ENCODE measurements at regions not wholly inside any gene's neighbourhood (a gene's known extent, or its start where the extent isn't known, plus 50 kb on each side); places are given as distances from the start of the nearest gene placed in this dataset.

GRCh38 chr6:96469312-96469711 is 52.3 kb upstream of the UFL1 start:
- no peaks in the 10 kb centered on the region for H3K4me1 ChIP-seq (ENCODE audit: control insufficient read depth in 4 of 4, insufficient read depth in 4 of 4, low read length in 3 of 4)
- H3K27me3 ChIP-seq (ENCODE audit: control insufficient read depth in 4 of 4, insufficient read depth in 4 of 4, low read length in 3 of 4), result no peaks in the 10 kb centered on the region
- H3K27ac ChIP-seq (ENCODE audit: low read depth in 1 of 2, low read length in 2 of 2), result no peak overlapping the region
- peaks cover 0 to under 1% (median 0%) of the 10 kb centered on the region in 4 donors for H3K9me3 ChIP-seq (ENCODE audit: control insufficient read depth in 4 of 4, low read length in 3 of 4)
- no peak overlapping the region for H3K9ac ChIP-seq (ENCODE audit: low read depth in 1 of 2, low read length in 2 of 2)
- no peaks in the 10 kb centered on the region for H3K36me3 ChIP-seq (ENCODE audit: control insufficient read depth in 4 of 4, insufficient read depth in 3 of 4, low read depth in 1 of 4, low read length in 3 of 4)
- no peak overlapping the region for H3K4me3 ChIP-seq (ENCODE audit: low read depth in 1 of 3, low read length in 3 of 3)
- WGBS, result 47% methylated on average over 2 of the region's 2 CpGs
- no peak for DNase-seq (ENCODE audit: low spot score)
- TF ChIP-seq FOXA2 (IDR thresholded peaks at IDR 0.05), result no peak
- no peak for TF ChIP-seq ATF3 (IDR thresholded peaks at IDR 0.05)
- TF ChIP-seq GABPA (IDR thresholded peaks at IDR 0.05 in 1 of 2, conservative IDR thresholded peaks at IDR 0.05 in 1 of 2), result no peak
- no peak for TF ChIP-seq YY1 (IDR thresholded peaks at IDR 0.05)
- no peak for TF ChIP-seq RXRA (IDR thresholded peaks at IDR 0.05)
- TF ChIP-seq FOXA1 (IDR thresholded peaks at IDR 0.05), result no peak
- TF ChIP-seq ZBTB33 (IDR thresholded peaks at IDR 0.05), result no peak
- TF ChIP-seq REST (IDR thresholded peaks at IDR 0.05), result no peak
- TF ChIP-seq CTCF (IDR thresholded peaks at IDR 0.05; ENCODE audit: low read depth, low read length, missing input control), result no peak
- TF ChIP-seq HNF4G (IDR thresholded peaks at IDR 0.05), result no peak
- no peak for TF ChIP-seq HNF4A (conservative IDR thresholded peaks at IDR 0.05)
- no peak for TF ChIP-seq MAX (IDR thresholded peaks at IDR 0.05)
- no peak for TF ChIP-seq SP1 (IDR thresholded peaks at IDR 0.05)

GRCh38 chr6:96470296-96470695 is 51.3 kb upstream of the UFL1 start:
- Histone ChIP-seq H3K27ac (ENCODE audit: low read depth in 1 of 2, low read length in 2 of 2) (no peak overlapping the region), H3K4me1 (ENCODE audit: control insufficient read depth in 4 of 4, insufficient read depth in 4 of 4, low read length in 3 of 4) (no peaks in the 10 kb centered on the region), H3K36me3 (ENCODE audit: control insufficient read depth in 4 of 4, insufficient read depth in 3 of 4, low read depth in 1 of 4, low read length in 3 of 4) (no peaks in the 10 kb centered on the region), H3K27me3 (ENCODE audit: control insufficient read depth in 4 of 4, insufficient read depth in 4 of 4, low read length in 3 of 4) (no peaks in the 10 kb centered on the region), H3K4me3 (ENCODE audit: low read depth in 1 of 3, low read length in 3 of 3) (no peak overlapping the region), H3K9ac (ENCODE audit: low read depth in 1 of 2, low read length in 2 of 2) (no peak overlapping the region), H3K9me3 (ENCODE audit: control insufficient read depth in 4 of 4, low read length in 3 of 4) (peaks cover 0 to 1% (median 0%) of the 10 kb centered on the region in 4 donors)
- WGBS, result 78% methylated on average over 2 of the region's 2 CpGs
- TF ChIP-seq SP1 (IDR thresholded peaks at IDR 0.05) (no peak), HNF4A (conservative IDR thresholded peaks at IDR 0.05) (no peak), JUND (IDR thresholded peaks at IDR 0.05) (no peak), GABPA (IDR thresholded peaks at IDR 0.05 in 1 of 2, conservative IDR thresholded peaks at IDR 0.05 in 1 of 2) (no peak), CTCF (IDR thresholded peaks at IDR 0.05; ENCODE audit: low read depth, low read length, missing input control) (no peak), ATF3 (IDR thresholded peaks at IDR 0.05) (no peak), REST (IDR thresholded peaks at IDR 0.05) (no peak)
- DNase-seq (ENCODE audit: low spot score), result no peak
